ENCODE measurements at regions not wholly inside any gene's neighbourhood (a gene's known extent, or its start where the extent isn't known, plus 50 kb on each side); places are given as distances from the start of the nearest gene placed in this dataset.

- no peak for DNase-seq (ENCODE audit: low read depth)
- TF ChIP-seq CTCF (conservative IDR thresholded peaks at IDR 0.05; ENCODE audit: low read length), result no peak
- H3K4me3 ChIP-seq (ENCODE audit: low read length), result no peak overlapping the region
These were observed 352.2 kb upstream of the FBXO33 start for GRCh38 chr14:39784461-39784860.

- no peak overlapping the region for H3K4me3 ChIP-seq (ENCODE audit: low read length)
- no peak for TF ChIP-seq CTCF (conservative IDR thresholded peaks at IDR 0.05; ENCODE audit: low read length)
- no peak for DNase-seq (ENCODE audit: low read depth)
These were observed 349.2 kb upstream of the FBXO33 start for GRCh38 chr14:39781466-39781865.

GRCh38 chr14:39773387-39774126 lies 341.3 kb upstream of the FBXO33 start:
- no peak for DNase-seq (ENCODE audit: low read depth)
- TF ChIP-seq CTCF (conservative IDR thresholded peaks at IDR 0.05; ENCODE audit: low read length), result no peak
- no peak overlapping the region for H3K4me3 ChIP-seq (ENCODE audit: low read length)

- TF ChIP-seq CTCF (conservative IDR thresholded peaks at IDR 0.05; ENCODE audit: low read length), result no peak
- DNase-seq (ENCODE audit: low read depth), result no peak
- H3K4me3 ChIP-seq (ENCODE audit: low read length), result no peak overlapping the region
These were observed 340.4 kb upstream of the FBXO33 start for GRCh38 chr14:39772627-39773026.

GRCh38 chr14:39768589-39768988 lies 336.4 kb upstream of the FBXO33 start:
- no peak for TF ChIP-seq CTCF (conservative IDR thresholded peaks at IDR 0.05; ENCODE audit: low read length)
- DNase-seq (ENCODE audit: low read depth), result no peak
- H3K4me3 ChIP-seq (ENCODE audit: low read length), result no peak overlapping the region

- no peak for DNase-seq (ENCODE audit: low read depth)
- TF ChIP-seq CTCF (conservative IDR thresholded peaks at IDR 0.05; ENCODE audit: low read length), result no peak
- no peak overlapping the region for H3K4me3 ChIP-seq (ENCODE audit: low read length)
These were observed 334.3 kb upstream of the FBXO33 start for GRCh38 chr14:39766397-39767000.

GRCh38 chr14:39765676-39766075 lies 333.4 kb upstream of the FBXO33 start:
- DNase-seq (ENCODE audit: low read depth), result no peak
- TF ChIP-seq CTCF (conservative IDR thresholded peaks at IDR 0.05; ENCODE audit: low read length), result no peak
- no peak overlapping the region for H3K4me3 ChIP-seq (ENCODE audit: low read length)

Data from AG10803 (cell line).